ENCODE measurements at regions not wholly inside any gene's neighbourhood (a gene's known extent, or its start where the extent isn't known, plus 50 kb on each side); places are given as distances from the start of the nearest gene placed in this dataset.

- no peaks in the 10 kb centered on the region for H3K36me3 Mint-ChIP-seq
- H3K27me3 Mint-ChIP-seq, result no peaks in the 10 kb centered on the region
- H3K9me3 Mint-ChIP-seq, result peaks cover 0 to 4% (median 0%) of the 10 kb centered on the region in 7 donors
- no peaks in the 10 kb centered on the region for H3K9me3 ChIP-seq (ENCODE audit: control insufficient read depth in 2 of 2, low read length in 2 of 2)
- no peaks in the 10 kb centered on the region for H3K4me1 ChIP-seq (ENCODE audit: control insufficient read depth, insufficient read depth, low read length, poor library complexity, severe bottlenecking)
- H3K27ac Mint-ChIP-seq, result no peak overlapping the region
- H3K4me3 Mint-ChIP-seq, result no peak overlapping the region
- DNase-seq (no peak), ATAC-seq (ENCODE audit: low read depth in 2 of 2) (no peak)
- no peaks in the 10 kb centered on the region for H3K36me3 ChIP-seq (ENCODE audit: control insufficient read depth, insufficient read depth, low read length)
- H3K4me1 Mint-ChIP-seq, result no peaks in the 10 kb centered on the region
- H3K27ac ChIP-seq (ENCODE audit: insufficient read depth, low read length, poor library complexity, severe bottlenecking), result no peak overlapping the region
- H3K4me3 ChIP-seq (ENCODE audit: low read depth, low read length), result no peak overlapping the region
- H3K27me3 ChIP-seq (ENCODE audit: control insufficient read depth, insufficient read depth, low read length), result no peaks in the 10 kb centered on the region
Observed at GRCh38 chr1:81517987-81518386, 282.7 kb upstream of the ADGRL2 start.

- H3K4me3 ChIP-seq (ENCODE audit: low read depth, low read length), result no peak overlapping the region
- no peaks in the 10 kb centered on the region for H3K9me3 ChIP-seq (ENCODE audit: control insufficient read depth in 2 of 2, low read length in 2 of 2)
- no peak for ATAC-seq (ENCODE audit: low read depth in 2 of 2)
- no peak overlapping the region for H3K4me3 Mint-ChIP-seq
- H3K36me3 Mint-ChIP-seq, result no peaks in the 10 kb centered on the region
- no peak overlapping the region for H3K27ac Mint-ChIP-seq
- no peaks in the 10 kb centered on the region for H3K27me3 ChIP-seq (ENCODE audit: control insufficient read depth, insufficient read depth, low read length)
- H3K27me3 Mint-ChIP-seq, result no peaks in the 10 kb centered on the region
- H3K27ac ChIP-seq (ENCODE audit: insufficient read depth, low read length, poor library complexity, severe bottlenecking), result no peak overlapping the region
- H3K4me1 Mint-ChIP-seq, result no peaks in the 10 kb centered on the region
- no peaks in the 10 kb centered on the region for H3K4me1 ChIP-seq (ENCODE audit: control insufficient read depth, insufficient read depth, low read length, poor library complexity, severe bottlenecking)
- DNase-seq, result no peak
- H3K36me3 ChIP-seq (ENCODE audit: control insufficient read depth, insufficient read depth, low read length), result no peaks in the 10 kb centered on the region
- H3K9me3 Mint-ChIP-seq, result peaks cover 0 to 5% (median 3%) of the 10 kb centered on the region in 7 donors
Observed at GRCh38 chr1:81513796-81514354, 286.9 kb upstream of the ADGRL2 start.

- H3K4me1 Mint-ChIP-seq, result no peaks in the 10 kb centered on the region
- no peak overlapping the region for H3K4me3 Mint-ChIP-seq
- no peak for ATAC-seq (ENCODE audit: low read depth in 2 of 2)
- no peaks in the 10 kb centered on the region for H3K36me3 ChIP-seq (ENCODE audit: control insufficient read depth, insufficient read depth, low read length)
- H3K9me3 ChIP-seq (ENCODE audit: control insufficient read depth in 2 of 2, low read length in 2 of 2), result no peaks in the 10 kb centered on the region
- no peaks in the 10 kb centered on the region for H3K27me3 Mint-ChIP-seq
- H3K4me1 ChIP-seq (ENCODE audit: control insufficient read depth, insufficient read depth, low read length, poor library complexity, severe bottlenecking), result no peaks in the 10 kb centered on the region
- H3K27me3 ChIP-seq (ENCODE audit: control insufficient read depth, insufficient read depth, low read length), result no peaks in the 10 kb centered on the region
- H3K27ac ChIP-seq (ENCODE audit: insufficient read depth, low read length, poor library complexity, severe bottlenecking), result no peak overlapping the region
- no peaks in the 10 kb centered on the region for H3K36me3 Mint-ChIP-seq
- DNase-seq, result no peak
- H3K9me3 Mint-ChIP-seq, result peaks cover 1 to 7% (median 3%) of the 10 kb centered on the region in 7 donors
- H3K4me3 ChIP-seq (ENCODE audit: low read depth, low read length), result no peak overlapping the region
- H3K27ac Mint-ChIP-seq, result no peak overlapping the region
Observed at GRCh38 chr1:81512252-81513003, 288.3 kb upstream of the ADGRL2 start.

GRCh38 chr1:81511281-81511680 is 289.5 kb upstream of the ADGRL2 start:
- no peaks in the 10 kb centered on the region for H3K4me1 Mint-ChIP-seq

GRCh38 chr1:81510701-81511100 is 290.0 kb upstream of the ADGRL2 start:
- no peaks in the 10 kb centered on the region for H3K4me1 Mint-ChIP-seq
- H3K36me3 Mint-ChIP-seq, result no peaks in the 10 kb centered on the region
- Histone ChIP-seq H3K36me3 (ENCODE audit: control insufficient read depth, insufficient read depth, low read length) (no peaks in the 10 kb centered on the region), H3K4me3 (ENCODE audit: low read depth, low read length) (no peak overlapping the region), H3K27ac (ENCODE audit: insufficient read depth, low read length, poor library complexity, severe bottlenecking) (no peak overlapping the region), H3K27me3 (ENCODE audit: control insufficient read depth, insufficient read depth, low read length) (no peaks in the 10 kb centered on the region), H3K9me3 (ENCODE audit: control insufficient read depth in 2 of 2, low read length in 2 of 2) (no peaks in the 10 kb centered on the region), H3K4me1 (ENCODE audit: control insufficient read depth, insufficient read depth, low read length, poor library complexity, severe bottlenecking) (no peaks in the 10 kb centered on the region)
- H3K27ac Mint-ChIP-seq, result no peak overlapping the region
- H3K27me3 Mint-ChIP-seq, result no peaks in the 10 kb centered on the region
- no peak overlapping the region for H3K4me3 Mint-ChIP-seq
- no peak for DNase-seq
- ATAC-seq (ENCODE audit: low read depth in 2 of 2), result no peak
- peaks cover 0 to 7% (median 3%) of the 10 kb centered on the region in 7 donors for H3K9me3 Mint-ChIP-seq

More at GRCh38 chr1:81511281-81511680, 289.5 kb upstream of the ADGRL2 start:
- DNase-seq (no peak), ATAC-seq (ENCODE audit: low read depth in 2 of 2) (no peak)
- no peaks in the 10 kb centered on the region for H3K4me1 ChIP-seq (ENCODE audit: control insufficient read depth, insufficient read depth, low read length, poor library complexity, severe bottlenecking)
- no peaks in the 10 kb centered on the region for H3K36me3 ChIP-seq (ENCODE audit: control insufficient read depth, insufficient read depth, low read length)
- Mint-ChIP-seq H3K27me3 (no peaks in the 10 kb centered on the region), H3K27ac (no peak overlapping the region), H3K4me3 (no peak overlapping the region), H3K9me3 (peaks cover 0 to 7% (median 3%) of the 10 kb centered on the region in 7 donors), H3K36me3 (no peaks in the 10 kb centered on the region)
- H3K27me3 ChIP-seq (ENCODE audit: control insufficient read depth, insufficient read depth, low read length), result no peaks in the 10 kb centered on the region
- no peak overlapping the region for H3K27ac ChIP-seq (ENCODE audit: insufficient read depth, low read length, poor library complexity, severe bottlenecking)
- H3K9me3 ChIP-seq (ENCODE audit: control insufficient read depth in 2 of 2, low read length in 2 of 2), result no peaks in the 10 kb centered on the region
- no peak overlapping the region for H3K4me3 ChIP-seq (ENCODE audit: low read depth, low read length)

GRCh38 chr1:81509594-81509993 is 291.1 kb upstream of the ADGRL2 start:
- Histone ChIP-seq H3K4me1 (ENCODE audit: control insufficient read depth, insufficient read depth, low read length, poor library complexity, severe bottlenecking) (no peaks in the 10 kb centered on the region), H3K27ac (ENCODE audit: insufficient read depth, low read length, poor library complexity, severe bottlenecking) (no peak overlapping the region), H3K4me3 (ENCODE audit: low read depth, low read length) (no peak overlapping the region), H3K36me3 (ENCODE audit: control insufficient read depth, insufficient read depth, low read length) (no peaks in the 10 kb centered on the region), H3K27me3 (ENCODE audit: control insufficient read depth, insufficient read depth, low read length) (no peaks in the 10 kb centered on the region), H3K9me3 (ENCODE audit: control insufficient read depth in 2 of 2, low read length in 2 of 2) (no peaks in the 10 kb centered on the region)
- Mint-ChIP-seq H3K36me3 (no peaks in the 10 kb centered on the region), H3K4me1 (no peaks in the 10 kb centered on the region), H3K4me3 (no peak overlapping the region), H3K27me3 (no peaks in the 10 kb centered on the region), H3K9me3 (peaks cover 0 to 7% (median 4%) of the 10 kb centered on the region in 7 donors), H3K27ac (no peak overlapping the region)
- ATAC-seq (ENCODE audit: low read depth in 2 of 2) (no peak), DNase-seq (no peak)

- no peak for DNase-seq
- Histone ChIP-seq H3K4me3 (ENCODE audit: low read depth, low read length) (no peak overlapping the region), H3K27me3 (ENCODE audit: control insufficient read depth, insufficient read depth, low read length) (no peaks in the 10 kb centered on the region), H3K27ac (ENCODE audit: insufficient read depth, low read length, poor library complexity, severe bottlenecking) (no peak overlapping the region), H3K4me1 (ENCODE audit: control insufficient read depth, insufficient read depth, low read length, poor library complexity, severe bottlenecking) (no peaks in the 10 kb centered on the region), H3K36me3 (ENCODE audit: control insufficient read depth, insufficient read depth, low read length) (no peaks in the 10 kb centered on the region), H3K9me3 (ENCODE audit: control insufficient read depth in 2 of 2, low read length in 2 of 2) (no peaks in the 10 kb centered on the region)
- Mint-ChIP-seq H3K9me3 (peaks cover 0 to 7% (median 3%) of the 10 kb centered on the region in 7 donors), H3K27me3 (no peaks in the 10 kb centered on the region), H3K4me1 (no peaks in the 10 kb centered on the region), H3K4me3 (no peak overlapping the region), H3K36me3 (no peaks in the 10 kb centered on the region), H3K27ac (no peak overlapping the region)
- no peak for ATAC-seq (ENCODE audit: low read depth in 2 of 2)
Observed at GRCh38 chr1:81506699-81507098, 294.0 kb upstream of the ADGRL2 start.

GRCh38 chr1:81505831-81506230 is 294.9 kb upstream of the ADGRL2 start:
- H3K9me3 Mint-ChIP-seq, result peaks cover 0 to 7% (median 3%) of the 10 kb centered on the region in 7 donors

More at GRCh38 chr1:81505831-81506230, 294.9 kb upstream of the ADGRL2 start:
- DNase-seq (no peak), ATAC-seq (ENCODE audit: low read depth in 2 of 2) (no peak)
- Histone ChIP-seq H3K27ac (ENCODE audit: insufficient read depth, low read length, poor library complexity, severe bottlenecking) (no peak overlapping the region), H3K4me1 (ENCODE audit: control insufficient read depth, insufficient read depth, low read length, poor library complexity, severe bottlenecking) (no peaks in the 10 kb centered on the region), H3K4me3 (ENCODE audit: low read depth, low read length) (no peak overlapping the region), H3K27me3 (ENCODE audit: control insufficient read depth, insufficient read depth, low read length) (no peaks in the 10 kb centered on the region), H3K36me3 (ENCODE audit: control insufficient read depth, insufficient read depth, low read length) (no peaks in the 10 kb centered on the region), H3K9me3 (ENCODE audit: control insufficient read depth in 2 of 2, low read length in 2 of 2) (no peaks in the 10 kb centered on the region)
- no peak overlapping the region for H3K4me3 Mint-ChIP-seq
- no peak overlapping the region for H3K27ac Mint-ChIP-seq
- no peaks in the 10 kb centered on the region for H3K27me3 Mint-ChIP-seq
- no peaks in the 10 kb centered on the region for H3K4me1 Mint-ChIP-seq
- H3K36me3 Mint-ChIP-seq, result no peaks in the 10 kb centered on the region
